ENCODE measurements at regions not wholly inside any gene's neighbourhood (a gene's known extent, or its start where the extent isn't known, plus 50 kb on each side); places are given as distances from the start of the nearest gene placed in this dataset.

DNA sequence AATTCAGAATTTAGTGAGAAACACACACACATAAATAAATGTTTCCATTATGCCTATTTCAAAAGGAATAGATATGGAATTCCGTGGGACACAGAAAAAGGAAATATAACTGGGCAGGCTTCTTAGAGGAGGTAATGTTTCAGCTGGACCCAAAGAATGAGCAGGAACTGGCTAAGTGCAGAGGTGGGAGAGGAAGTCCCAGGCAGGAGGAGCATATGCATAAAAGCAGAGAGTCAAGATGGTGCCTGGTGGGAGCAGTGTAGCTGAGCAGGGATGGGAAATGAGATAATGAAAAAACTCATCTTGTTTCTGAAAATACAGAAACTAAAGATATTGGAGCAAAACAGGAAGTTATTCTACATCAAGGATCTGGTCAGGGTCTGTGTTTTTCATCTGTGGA is 115.2 kb upstream of the MAGI3 start:
- FAIRE-seq (no peak), DNase-seq (ENCODE audit: insufficient read length) (no peak)
- TF ChIP-seq POLR2AphosphoS5 (IDR thresholded peaks at IDR 0.05; ENCODE audit: low read depth, low read length) (no peak), TAF1 (IDR thresholded peaks at IDR 0.05; ENCODE audit: borderline replicate concordance, low read depth, low read length) (no peak), POLR2A (IDR thresholded peaks at IDR 0.05; ENCODE audit: low read depth, low read length) (no peak)

DNA sequence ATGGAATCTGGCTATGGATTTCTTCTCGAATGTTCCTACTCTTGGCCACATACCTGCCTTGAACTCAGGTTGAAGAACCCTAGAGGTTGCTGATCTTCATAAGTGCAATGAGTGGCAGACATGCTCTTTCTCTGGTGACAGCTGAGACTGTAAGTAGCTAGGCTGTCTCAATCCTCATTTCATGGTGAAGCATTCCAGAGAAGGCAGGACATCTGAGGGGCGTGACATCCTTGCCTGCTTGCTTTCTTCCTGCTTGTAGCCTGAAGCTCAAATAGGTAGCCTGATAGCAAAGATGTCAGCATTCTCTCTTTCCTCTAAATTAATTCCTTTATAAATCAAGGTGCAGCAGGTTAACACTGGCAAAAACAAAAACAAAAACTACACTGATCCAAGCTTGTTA is 114.6 kb upstream of the MAGI3 start:
- TF ChIP-seq POLR2A (IDR thresholded peaks at IDR 0.05; ENCODE audit: low read depth, low read length) (no peak), TAF1 (IDR thresholded peaks at IDR 0.05; ENCODE audit: borderline replicate concordance, low read depth, low read length) (no peak), POLR2AphosphoS5 (IDR thresholded peaks at IDR 0.05; ENCODE audit: low read depth, low read length) (no peak)
- DNase-seq (ENCODE audit: insufficient read length): no peak
- FAIRE-seq: no peak

DNA sequence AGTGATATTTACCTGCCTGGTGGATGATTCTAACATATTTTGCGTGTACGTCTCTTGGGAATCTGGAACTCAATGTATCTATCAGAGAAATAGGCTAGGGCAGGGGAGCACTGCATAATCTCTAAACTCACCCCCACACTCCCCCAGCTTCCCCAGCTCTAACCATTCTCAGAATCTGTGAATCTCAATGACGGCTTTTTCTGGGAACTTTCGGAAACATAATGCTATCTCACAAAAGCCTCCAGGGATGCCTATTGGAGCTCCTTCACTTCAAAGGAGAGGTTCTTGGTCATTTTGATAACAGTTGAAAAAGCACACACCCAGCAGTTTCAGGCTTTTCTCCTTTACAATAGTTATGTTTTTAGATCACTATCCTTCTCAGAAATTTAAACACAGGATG is 113.8 kb upstream of the MAGI3 start:
- TF ChIP-seq POLR2A (IDR thresholded peaks at IDR 0.05; ENCODE audit: low read depth, low read length): no peak
- TF ChIP-seq POLR2AphosphoS5 (IDR thresholded peaks at IDR 0.05; ENCODE audit: low read depth, low read length): no peak
- TF ChIP-seq TAF1 (IDR thresholded peaks at IDR 0.05; ENCODE audit: borderline replicate concordance, low read depth, low read length): no peak
- DNase-seq (ENCODE audit: insufficient read length) (no peak), FAIRE-seq (no peak)

DNA sequence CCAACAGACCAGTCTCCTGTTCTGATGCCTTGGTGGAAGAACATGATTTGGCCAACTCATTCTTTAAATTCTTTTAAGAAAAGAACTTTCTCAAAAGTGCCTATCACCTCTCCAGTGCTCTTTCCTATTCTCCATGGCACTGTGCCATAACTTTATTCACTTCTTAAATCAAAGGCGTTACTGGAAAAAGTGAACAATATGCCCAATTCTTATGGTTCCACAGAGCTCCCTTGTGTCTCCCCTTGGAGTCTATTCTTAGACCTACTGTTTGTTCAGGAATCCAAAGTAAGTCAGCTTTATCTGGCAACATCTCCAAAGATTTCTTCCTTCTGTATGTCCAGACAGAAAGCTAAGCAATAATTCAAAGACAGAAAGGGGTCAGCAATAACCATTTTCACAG is 111.9 kb upstream of the MAGI3 start:
- TF ChIP-seq POLR2A (IDR thresholded peaks at IDR 0.05; ENCODE audit: low read depth, low read length) (no peak), TAF1 (IDR thresholded peaks at IDR 0.05; ENCODE audit: borderline replicate concordance, low read depth, low read length) (no peak), POLR2AphosphoS5 (IDR thresholded peaks at IDR 0.05; ENCODE audit: low read depth, low read length) (no peak)
- FAIRE-seq (no peak), DNase-seq (ENCODE audit: insufficient read length) (no peak)

DNA sequence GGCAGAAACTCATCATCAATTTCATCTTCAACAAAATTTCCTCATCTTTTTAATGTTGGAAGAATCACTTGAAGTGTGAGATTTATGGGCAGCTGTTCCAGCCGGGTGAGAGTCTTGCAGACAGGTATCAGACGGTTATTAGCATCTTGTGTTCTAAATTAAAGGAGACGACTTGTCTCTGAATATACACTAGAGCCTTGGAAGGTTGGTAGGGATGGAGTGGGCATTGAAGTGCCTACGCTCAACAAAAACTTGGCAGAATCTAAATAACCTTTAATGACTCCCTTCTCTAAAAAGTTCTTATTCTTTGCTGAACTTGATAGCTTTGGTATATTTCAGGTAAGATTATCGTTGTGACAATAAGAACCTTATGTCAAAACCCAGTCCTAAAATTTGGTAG is 111.5 kb upstream of the MAGI3 start:
- no peak for TF ChIP-seq POLR2AphosphoS5 (IDR thresholded peaks at IDR 0.05; ENCODE audit: low read depth, low read length)
- TF ChIP-seq TAF1 (IDR thresholded peaks at IDR 0.05; ENCODE audit: borderline replicate concordance, low read depth, low read length): no peak
- TF ChIP-seq POLR2A (IDR thresholded peaks at IDR 0.05; ENCODE audit: low read depth, low read length): no peak
- DNase-seq (ENCODE audit: insufficient read length) (no peak), FAIRE-seq (no peak)

DNA sequence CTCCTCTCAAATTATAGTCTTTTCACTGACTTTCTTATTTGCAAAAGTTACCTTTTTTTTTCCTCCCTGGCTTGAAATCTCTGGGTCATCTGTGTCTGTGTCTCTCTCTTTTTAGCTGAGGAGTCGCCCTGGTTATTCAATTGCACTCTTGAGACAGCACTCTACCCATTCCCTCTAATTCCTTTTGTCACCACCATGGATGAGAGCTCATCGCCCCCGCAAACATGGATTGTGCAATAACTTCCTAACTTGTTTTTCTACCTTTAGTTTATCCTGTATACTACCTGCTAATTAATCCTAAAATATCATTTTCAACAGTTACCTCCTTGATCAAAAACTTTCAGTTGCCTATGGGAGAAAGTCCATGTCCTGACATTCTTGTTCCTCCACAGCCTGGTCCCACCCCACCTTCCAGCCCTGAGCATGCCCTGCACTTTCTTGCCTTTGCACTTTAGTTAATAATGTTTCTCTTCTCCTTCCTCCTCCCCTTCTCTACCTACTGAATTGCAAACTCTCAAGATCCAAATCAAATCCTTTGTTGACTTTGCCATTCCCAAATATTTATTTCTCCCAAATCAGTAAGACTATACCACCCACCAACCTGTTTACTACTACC is 110.4 kb upstream of the MAGI3 start:
- no peak for FAIRE-seq
- TF ChIP-seq POLR2A (IDR thresholded peaks at IDR 0.05; ENCODE audit: low read depth, low read length): no peak
- no peak for TF ChIP-seq TAF1 (IDR thresholded peaks at IDR 0.05; ENCODE audit: borderline replicate concordance, low read depth, low read length)
- TF ChIP-seq POLR2AphosphoS5 (IDR thresholded peaks at IDR 0.05; ENCODE audit: low read depth, low read length): no peak
- no peak for DNase-seq (ENCODE audit: insufficient read length)

DNA sequence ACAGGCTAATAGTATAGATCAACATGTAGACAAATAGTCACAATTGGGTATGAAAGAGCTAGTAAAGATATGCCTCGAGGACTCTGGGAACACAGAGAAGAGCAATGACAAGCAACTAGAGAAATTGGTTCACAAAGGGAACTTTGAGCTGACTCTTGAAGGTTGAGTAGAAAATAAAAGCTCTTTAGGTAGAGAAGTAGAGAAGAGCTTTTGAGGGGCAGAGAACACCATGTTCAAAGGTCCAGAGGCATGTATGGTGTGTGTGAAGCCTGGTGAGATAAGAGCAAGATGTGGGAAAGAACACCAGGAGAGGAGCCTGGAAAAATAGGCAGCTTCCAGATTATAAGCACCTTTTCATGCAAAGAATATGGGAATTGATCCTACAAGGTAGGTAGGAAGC is 109.7 kb upstream of the MAGI3 start:
- FAIRE-seq (no peak), DNase-seq (ENCODE audit: insufficient read length) (no peak)
- TF ChIP-seq POLR2A (IDR thresholded peaks at IDR 0.05; ENCODE audit: low read depth, low read length) (no peak), TAF1 (IDR thresholded peaks at IDR 0.05; ENCODE audit: borderline replicate concordance, low read depth, low read length) (no peak), POLR2AphosphoS5 (IDR thresholded peaks at IDR 0.05; ENCODE audit: low read depth, low read length) (no peak)

DNA sequence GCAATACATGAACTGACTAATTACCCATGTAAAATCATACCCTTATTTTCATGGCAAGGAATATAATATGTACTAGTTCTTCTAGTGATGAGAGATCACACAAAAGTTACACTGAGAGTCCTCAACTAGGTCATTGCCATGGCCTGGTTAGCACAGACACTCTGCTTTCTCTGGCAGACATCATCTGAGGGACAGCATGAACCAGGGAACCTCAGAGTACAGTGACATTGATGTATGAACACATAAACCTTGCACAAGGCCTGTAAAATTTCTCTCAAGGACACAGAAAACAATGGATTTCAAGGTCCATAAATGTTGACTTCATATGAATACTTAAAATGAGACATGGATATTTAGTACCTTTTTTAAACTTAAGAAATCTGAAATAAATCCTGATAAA is 108.8 kb upstream of the MAGI3 start:
- DNase-seq (ENCODE audit: insufficient read length) (no peak), FAIRE-seq (no peak)
- no peak for TF ChIP-seq TAF1 (IDR thresholded peaks at IDR 0.05; ENCODE audit: borderline replicate concordance, low read depth, low read length)
- TF ChIP-seq POLR2AphosphoS5 (IDR thresholded peaks at IDR 0.05; ENCODE audit: low read depth, low read length): no peak
- TF ChIP-seq POLR2A (IDR thresholded peaks at IDR 0.05; ENCODE audit: low read depth, low read length): no peak

DNA sequence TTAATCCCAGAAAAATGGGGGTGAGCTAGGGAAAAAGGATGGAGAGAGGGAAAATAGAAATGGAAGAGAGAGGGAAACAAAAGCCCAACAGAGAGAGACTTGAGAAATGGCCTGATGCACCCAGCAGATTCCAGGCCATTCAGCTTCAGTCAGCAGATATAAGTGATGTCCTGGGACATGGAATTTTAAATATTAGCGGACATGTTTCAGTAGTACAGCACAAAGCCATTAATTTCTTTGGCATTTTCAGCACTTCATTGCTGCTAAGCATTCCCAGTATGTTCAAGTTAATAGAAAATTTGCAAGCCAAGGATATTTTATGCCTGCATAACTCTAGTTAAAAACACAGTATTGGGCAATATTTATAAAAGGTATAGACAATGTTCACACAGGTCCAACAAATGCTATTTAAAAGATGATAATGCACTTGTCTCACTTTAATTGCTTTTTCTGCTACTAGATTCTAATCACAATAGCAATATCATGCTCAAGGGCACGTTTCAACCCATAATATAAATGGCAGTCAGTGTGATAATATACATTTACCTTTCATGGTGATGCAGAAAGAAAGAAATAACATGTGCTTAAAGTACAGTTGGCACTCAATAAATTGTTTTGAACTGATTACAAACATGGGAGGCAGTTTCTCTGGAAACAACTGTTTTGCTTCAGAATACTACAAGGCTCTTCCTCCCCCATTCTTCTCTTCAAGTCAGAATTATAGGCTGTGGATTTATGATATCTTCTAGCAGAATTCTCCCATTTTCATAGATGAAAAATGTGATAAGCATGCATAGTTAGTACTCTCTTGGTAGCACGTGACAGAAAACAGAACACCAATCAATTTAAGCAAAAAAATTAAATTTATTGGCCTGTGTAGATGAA is 108.1 kb upstream of the MAGI3 start:
- DNase-seq (ENCODE audit: insufficient read length): no peak
- no peak for FAIRE-seq
- no peak for TF ChIP-seq POLR2AphosphoS5 (IDR thresholded peaks at IDR 0.05; ENCODE audit: low read depth, low read length)
- TF ChIP-seq TAF1 (IDR thresholded peaks at IDR 0.05; ENCODE audit: borderline replicate concordance, low read depth, low read length): no peak
- no peak for TF ChIP-seq POLR2A (IDR thresholded peaks at IDR 0.05; ENCODE audit: low read depth, low read length)

DNA sequence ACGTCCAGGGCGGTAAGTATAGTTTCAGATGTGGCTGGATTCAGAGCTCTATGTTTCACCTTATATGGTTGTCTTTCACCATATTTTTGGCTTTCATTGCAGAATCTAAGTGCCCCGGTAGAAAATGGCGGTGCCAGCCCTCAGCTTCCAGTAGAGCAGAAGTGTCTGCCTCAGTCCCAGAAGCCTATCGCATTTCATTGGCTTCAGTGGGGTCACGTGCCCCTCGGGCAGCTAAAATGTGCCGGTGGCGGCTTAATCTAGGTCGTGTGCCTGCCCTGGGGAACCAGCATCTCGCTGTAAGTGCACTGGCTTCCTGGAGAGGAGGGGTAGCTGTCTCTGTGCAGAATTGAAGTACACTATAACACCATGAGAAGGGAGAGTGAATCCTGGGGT is 107.4 kb upstream of the MAGI3 start:
- FAIRE-seq: no peak
- TF ChIP-seq POLR2AphosphoS5 (IDR thresholded peaks at IDR 0.05; ENCODE audit: low read depth, low read length) (no peak), TAF1 (IDR thresholded peaks at IDR 0.05; ENCODE audit: borderline replicate concordance, low read depth, low read length) (no peak), POLR2A (IDR thresholded peaks at IDR 0.05; ENCODE audit: low read depth, low read length) (no peak)
- no peak for DNase-seq (ENCODE audit: insufficient read length)

DNA sequence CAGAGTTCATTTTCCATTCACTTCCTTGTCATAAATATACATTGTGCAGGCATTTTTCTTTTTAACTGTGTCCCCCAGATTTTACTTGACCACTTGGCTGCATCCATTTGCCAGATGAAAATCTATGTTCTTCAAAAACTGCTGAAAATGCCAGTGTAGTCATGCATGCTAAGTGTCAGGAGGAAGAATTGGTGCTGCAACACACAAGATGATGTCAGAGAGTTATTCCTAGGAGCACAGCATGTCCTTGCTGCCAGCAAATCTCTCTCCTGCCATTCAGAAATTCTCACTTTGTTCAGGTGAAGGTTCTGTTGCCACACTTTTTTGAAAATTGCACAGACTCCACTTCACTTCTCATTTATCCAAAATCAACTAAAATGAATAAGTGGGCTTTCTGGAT is 106.4 kb upstream of the MAGI3 start:
- FAIRE-seq: no peak
- TF ChIP-seq POLR2A (IDR thresholded peaks at IDR 0.05; ENCODE audit: low read depth, low read length) (no peak), TAF1 (IDR thresholded peaks at IDR 0.05; ENCODE audit: borderline replicate concordance, low read depth, low read length) (no peak), POLR2AphosphoS5 (IDR thresholded peaks at IDR 0.05; ENCODE audit: low read depth, low read length) (no peak)

DNA sequence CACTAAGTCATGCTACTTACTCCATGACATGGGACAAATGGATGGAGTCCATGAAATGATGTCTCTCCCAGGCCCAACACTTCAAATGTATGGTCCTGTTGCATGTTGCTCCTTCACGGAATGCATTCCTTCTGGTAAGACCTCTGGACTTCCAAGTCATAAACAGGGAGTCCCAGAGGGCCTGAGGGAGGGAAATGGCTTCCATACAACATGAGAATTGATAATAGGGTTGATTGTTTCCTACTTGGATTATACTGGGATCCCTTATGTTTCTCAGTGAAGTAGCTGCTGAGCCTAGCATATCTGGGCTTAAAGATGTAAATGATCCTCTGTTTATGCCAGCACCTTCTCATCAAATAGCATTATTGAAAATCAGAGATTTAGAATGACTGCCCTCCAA is 104.2 kb upstream of the MAGI3 start:
- no peak for TF ChIP-seq POLR2A (IDR thresholded peaks at IDR 0.05; ENCODE audit: low read depth, low read length)
- no peak for TF ChIP-seq TAF1 (IDR thresholded peaks at IDR 0.05; ENCODE audit: borderline replicate concordance, low read depth, low read length)
- TF ChIP-seq POLR2AphosphoS5 (IDR thresholded peaks at IDR 0.05; ENCODE audit: low read depth, low read length): no peak
- FAIRE-seq: no peak

More for the DNA sequence above, 106.4 kb upstream of the MAGI3 start:
- DNase-seq (ENCODE audit: insufficient read length): no peak

More for the DNA sequence above, 104.2 kb upstream of the MAGI3 start:
- DNase-seq (ENCODE audit: insufficient read length): no peak
